Motor neuron (in vitro differentiated cells): ENCODE measurements at regions not wholly inside any gene's neighbourhood (a gene's known extent, or its start where the extent isn't known, plus 50 kb on each side); places are given as distances from the start of the nearest gene placed in this dataset.
A peak's percentile ranks its signal among the peaks of the same experiment; 100 is the strongest.

Source experiments
- ATAC-seq, 8 experiments: fragments of 200-7000 bp; cut with Tn5 transposase; replicated peaks in 6 of 8; 2 replicates each; pipeline ENCODE4 v1.8.0; 2021; ENCODE audit warnings: mild to moderate bottlenecking in 8 of 8, moderate library complexity in 8 of 8
- H3K27ac ChIP-seq, 2 donors: fragments of 250-450 bp; sonication (Bioruptor Pico); 2 replicates each; pipeline ENCODE4 v1.9.0; 2021; ENCODE audit warnings: antibody characterized with exemption in 2 of 2, mild to moderate bottlenecking in 2 of 2, moderate library complexity in 1 of 2
- H3K4me1 ChIP-seq, 2 donors: fragments of 250-450 bp; sonication (Bioruptor Pico); replicated peaks in 1 of 2; 2 replicates each; pipeline ENCODE4 v1.6.1; 2021; ENCODE audit warnings: antibody characterized with exemption in 2 of 2, mild to moderate bottlenecking in 2 of 2, moderate library complexity in 1 of 2
- H3K4me3 ChIP-seq, 5 donors: fragments of 250-450 bp; sonication (Bioruptor Pico); 2 replicates each; pipeline ENCODE4 v1.9.0; 2021; ENCODE audit warnings: antibody characterized with exemption in 5 of 5, mild to moderate bottlenecking in 5 of 5, moderate library complexity in 4 of 5
- WGBS, 10 experiments: fragments of 450-650 bp; shearing (Covaris generic); methylation state at CpG; one replicate each; pipeline ENCODE4 v1.0.0; 2022; 5-methylcytosine and 5-hydroxymethylcytosine counted together
- in situ Hi-C, 9 experiments: fragments of 400-800 bp; cut with MboI; loops; one replicate each; pipeline ENCODE4 v1.15.0; 2021; ENCODE audit warnings: low sequenced_read_pairs in 9 of 9, low pct_unique_long_range_greater_than_20kb in 2 of 9; ENCODE audit not compliant: unreplicated experiment in 9 of 9

DNA sequence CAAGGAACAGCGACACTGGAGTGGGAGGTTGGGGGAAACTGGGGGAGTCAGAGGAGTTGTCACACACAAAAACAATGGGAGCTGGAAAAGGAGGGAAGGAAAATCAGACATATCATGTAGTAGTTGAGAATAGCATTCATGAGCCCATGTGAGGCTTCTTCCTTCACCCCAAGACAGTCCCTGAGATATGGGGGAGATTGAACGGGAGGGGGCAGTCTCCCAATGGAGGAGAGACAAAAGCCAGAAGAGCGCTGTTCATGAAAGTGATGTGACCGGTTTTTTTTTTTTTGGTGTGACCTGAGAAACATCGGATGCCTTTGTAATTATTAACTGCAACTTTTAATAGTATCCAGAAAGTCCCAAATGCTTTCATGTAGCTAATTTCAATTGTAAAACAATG is 631.8 kb upstream of the KLF12 start:
- Histone ChIP-seq H3K27ac (no peak overlapping the region), H3K4me1 (no peaks in the 10 kb centered on the region), H3K4me3 (no peak overlapping the region)
- no peak for ATAC-seq
- in situ Hi-C loops: loop anchor here in 1 of 9 experiments (25.0 kb wide), 1 partner anchor 104 kb away; no protein-coding TSS in a partner anchor
- WGBS, 10 experiments: 20 to 100% (median 72%) methylated on average over 1 to 5 of the region's 5 CpGs; no CpG with 5 or more reads in 1 of the 10 experiments

DNA sequence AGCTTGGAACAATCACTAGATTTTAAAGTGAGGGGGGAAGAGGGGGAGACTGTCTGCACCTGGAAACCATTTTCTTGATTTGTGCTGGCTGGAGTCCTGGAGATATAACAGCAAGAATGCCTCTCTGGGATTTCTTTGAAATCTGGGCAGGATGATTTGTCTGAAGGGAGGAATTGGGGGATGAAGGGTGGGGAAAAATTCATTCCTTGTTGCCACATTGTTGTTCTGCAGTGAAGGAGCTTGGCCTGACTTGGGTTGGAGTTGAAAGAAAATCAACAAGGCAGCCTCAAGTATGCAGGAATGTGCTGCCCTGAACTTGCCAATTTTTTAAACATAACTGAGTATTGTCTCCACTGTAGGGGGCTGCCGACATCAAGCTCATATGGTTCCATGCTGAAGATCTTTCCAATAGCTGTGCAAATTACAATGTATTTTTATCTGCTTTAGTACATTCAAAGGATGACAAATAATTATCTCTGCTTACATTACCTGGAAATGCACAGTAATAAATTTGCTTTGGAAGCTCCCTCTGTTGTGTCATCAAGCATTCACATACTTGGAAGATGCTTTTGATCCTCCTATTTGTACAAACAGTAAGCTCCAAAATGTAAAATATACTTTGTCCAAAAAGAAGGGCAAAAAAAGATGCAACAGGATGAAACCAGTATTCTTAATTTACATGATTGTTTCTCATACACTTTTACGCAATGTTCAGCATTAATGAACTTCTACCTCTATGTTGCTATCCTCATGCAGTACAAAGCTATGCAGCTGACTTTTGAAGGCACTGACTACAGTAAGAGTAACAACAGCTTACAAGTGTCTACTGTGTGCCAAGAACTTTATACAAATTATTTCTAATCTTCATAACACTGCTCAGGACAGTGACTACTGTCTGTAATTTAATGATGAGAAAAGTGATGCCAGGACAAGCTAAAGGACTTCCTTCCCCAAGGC is 627.9 kb upstream of the KLF12 start:
- H3K4me3 ChIP-seq: no peak overlapping the region
- H3K4me1 ChIP-seq: no peaks in the 10 kb centered on the region
- no peak overlapping the region for H3K27ac ChIP-seq
- in situ Hi-C loops: loop anchor here in 1 of 9 experiments (25.0 kb wide), 1 partner anchor 100 kb away; no protein-coding TSS in a partner anchor
- ATAC-seq: peak in 5 of 8 experiments; percentile 25 to 91 (median 88)
- 25 to 100% (median 79%) methylated on average over 1 to 2 of the region's 2 CpGs; no CpG with 5 or more reads in 1 of the 10 experiments for WGBS, 10 experiments

DNA sequence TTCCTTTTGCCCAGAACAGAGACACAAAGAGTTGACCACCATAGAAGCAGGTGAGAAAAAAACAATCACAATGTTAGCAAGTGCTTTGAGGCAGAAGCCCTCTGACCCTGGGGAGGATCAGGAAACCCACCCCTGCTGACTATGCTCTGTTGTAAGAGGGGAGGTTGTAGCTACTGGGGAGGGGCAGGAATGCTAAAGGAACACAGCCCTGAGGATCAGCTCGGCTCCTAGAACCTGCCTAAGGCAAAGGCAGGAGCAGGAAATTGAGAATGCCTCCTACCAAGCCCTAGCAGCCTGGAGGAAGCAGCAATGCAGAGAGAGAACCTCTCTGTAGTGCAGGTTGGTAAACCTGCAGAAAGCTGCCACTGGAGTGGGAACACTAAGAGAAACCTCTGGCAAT is 624.0 kb upstream of the KLF12 start:
- in situ Hi-C loops: loop anchor here in 1 of 9 experiments (25.0 kb wide), 1 partner anchor 96 kb away; no protein-coding TSS in a partner anchor
- WGBS, 10 experiments: 0 to 50% (median 25%) methylated on average over 1 of the region's 1 CpG; no CpG with 5 or more reads in 6 of the 10 experiments
- no peak overlapping the region for H3K4me3 ChIP-seq
- peak in 3 of 8 experiments; percentile 10 to 21 (median 14) for ATAC-seq
- no peak overlapping the region for H3K27ac ChIP-seq
- no peaks in the 10 kb centered on the region for H3K4me1 ChIP-seq

DNA sequence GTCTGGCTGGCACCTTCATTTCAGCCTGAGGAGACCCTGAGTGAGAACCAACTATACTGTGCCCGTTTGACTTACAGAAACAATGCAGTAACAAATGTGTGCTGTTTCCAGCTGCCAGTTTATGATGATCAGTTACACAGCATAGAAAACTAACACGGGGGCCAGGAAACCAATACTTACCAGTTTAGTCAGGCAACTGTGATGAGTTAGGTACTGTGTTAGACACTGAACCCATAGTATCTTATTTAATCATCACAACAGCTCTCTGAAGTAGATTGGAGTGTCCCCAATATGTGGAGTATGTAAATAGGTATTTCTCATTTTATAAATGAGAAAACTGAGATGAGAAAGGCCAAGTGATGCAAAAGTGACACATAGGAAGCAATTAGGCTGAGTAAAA is 620.9 kb upstream of the KLF12 start:
- Histone ChIP-seq H3K4me3 (no peak overlapping the region), H3K4me1 (no peaks in the 10 kb centered on the region), H3K27ac (no peak overlapping the region)
- in situ Hi-C loops: loop anchor here in 1 of 9 experiments (25.0 kb wide), 1 partner anchor 93 kb away; no protein-coding TSS in a partner anchor
- whole genome bisulfite sequencing, 10 experiments: 0 to 93% (median 67%) methylated on average over 1 to 2 of the region's 2 CpGs; no CpG with 5 or more reads in 3 of the 10 experiments
- ATAC-seq: peak in 1 of 8 experiments; percentile 11

DNA sequence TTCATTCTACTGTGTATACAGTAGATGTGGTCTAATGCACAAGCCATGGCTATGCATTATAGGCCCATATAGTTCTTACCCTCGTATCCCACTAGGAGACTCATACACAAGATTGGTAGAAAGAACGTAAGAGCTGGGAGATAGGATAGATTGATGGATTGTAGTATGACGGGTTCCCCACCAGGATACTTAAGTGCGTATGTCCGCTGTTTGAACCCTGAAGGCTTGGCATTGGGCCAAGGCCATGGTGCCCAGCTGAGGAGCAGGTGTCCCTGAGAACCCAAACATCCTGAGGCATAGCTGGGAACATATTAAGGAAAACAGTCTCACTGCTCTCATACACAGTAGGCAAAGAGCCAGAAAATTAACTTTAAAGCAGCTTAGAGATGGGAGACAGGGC is 617.5 kb upstream of the KLF12 start:
- no peak overlapping the region for H3K27ac ChIP-seq
- ATAC-seq: no peak
- in situ Hi-C loops: loop anchor here in 1 of 9 experiments (25.0 kb wide), 1 partner anchor 89 kb away; no protein-coding TSS in a partner anchor
- 75 to 98% (median 94%) methylated on average over 1 to 5 of the region's 5 CpGs; no CpG with 5 or more reads in 2 of the 10 experiments for WGBS, 10 experiments
- H3K4me1 ChIP-seq: no peaks in the 10 kb centered on the region
- no peak overlapping the region for H3K4me3 ChIP-seq

DNA sequence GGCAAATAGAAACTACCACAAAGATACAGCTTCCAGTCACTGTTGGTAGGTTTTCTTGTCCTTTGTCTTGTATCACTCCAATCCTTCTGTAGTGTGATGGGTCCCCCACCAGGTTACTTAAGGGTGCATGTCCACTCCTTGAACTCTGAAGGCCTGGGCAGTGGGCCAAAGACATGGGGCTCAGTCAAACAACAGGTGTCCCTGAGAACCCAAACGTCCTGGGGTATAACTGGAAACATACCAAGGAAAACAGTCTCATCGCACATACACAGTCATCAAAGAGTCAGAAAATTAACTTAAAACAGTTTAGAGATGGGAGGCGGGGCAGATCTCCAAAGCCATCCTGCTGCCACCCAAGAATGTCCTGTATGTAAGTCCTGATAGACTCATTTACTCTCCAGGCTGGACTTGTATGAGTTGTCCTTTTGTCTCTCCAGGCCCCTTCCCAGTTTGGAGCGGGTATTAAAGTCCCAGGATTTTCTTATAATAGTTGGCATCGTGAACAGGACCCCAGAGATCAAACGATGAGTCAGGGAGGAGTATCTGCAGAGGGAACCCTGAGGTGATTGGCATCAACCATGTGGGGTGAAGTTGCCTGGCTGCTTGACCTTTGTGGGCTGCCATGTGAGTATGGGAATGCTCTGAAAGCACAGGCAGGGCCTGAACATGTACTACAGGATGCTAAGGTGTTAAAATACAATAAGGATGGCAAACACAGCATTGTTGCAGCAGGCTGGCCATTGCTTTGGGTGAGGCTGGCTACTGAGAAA is 613.2 kb upstream of the KLF12 start:
- no peak overlapping the region for H3K27ac ChIP-seq
- 20 to 100% (median 71%) methylated on average over 2 to 5 of the region's 6 CpGs; no CpG with 5 or more reads in 2 of the 10 experiments for WGBS, 10 experiments
- ATAC-seq: no peak
- in situ Hi-C loops: no loop called here
- peaks cover 0 to 9% of the 10 kb centered on the region in 2 donors for H3K4me1 ChIP-seq
- no peak overlapping the region for H3K4me3 ChIP-seq

DNA sequence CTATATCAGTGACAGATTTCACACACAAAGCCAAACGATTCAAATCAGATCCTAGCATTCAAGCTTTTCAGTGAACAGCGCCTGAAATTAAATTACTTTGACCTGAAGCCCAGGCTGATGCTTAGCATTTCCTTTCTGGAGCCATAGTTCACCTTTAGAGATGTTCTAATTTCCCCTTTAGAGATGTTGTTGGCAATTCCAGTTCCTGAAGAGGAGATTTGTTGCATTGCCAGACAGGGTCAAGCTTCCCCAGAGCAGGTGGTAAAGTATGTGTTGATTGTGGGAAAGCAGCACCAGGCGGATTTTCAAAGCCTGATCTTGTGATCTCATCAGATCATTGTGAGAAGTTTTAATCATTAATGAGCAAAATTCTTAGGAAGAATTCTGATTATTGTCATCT is 609.8 kb upstream of the KLF12 start:
- WGBS, 10 experiments: 33 to 100% (median 60%) methylated on average over 1 to 3 of the region's 3 CpGs

DNA sequence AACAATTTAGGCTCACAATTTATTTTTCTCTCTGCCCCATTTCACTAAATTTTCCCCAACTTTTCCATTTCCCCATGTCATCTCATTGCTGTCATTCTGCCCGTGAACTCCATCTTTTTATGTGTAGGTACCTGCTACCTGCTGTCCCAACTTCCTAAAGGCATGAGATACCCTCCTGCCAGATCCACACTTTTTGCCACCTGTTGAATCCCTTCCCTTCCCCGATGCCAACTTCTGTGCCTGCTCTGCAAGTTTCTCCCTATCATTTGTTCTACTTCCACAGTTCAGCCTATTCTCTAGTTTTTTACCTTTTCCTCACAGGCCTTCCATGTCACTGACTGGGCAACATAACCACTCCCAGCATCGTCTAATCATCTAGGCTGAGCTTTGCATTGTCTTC is 607.5 kb upstream of the KLF12 start:
- 46 to 100% (median 88%) methylated on average over 1 to 3 of the region's 3 CpGs; no CpG with 5 or more reads in 1 of the 10 experiments for WGBS, 10 experiments
- Histone ChIP-seq H3K4me3 (no peak overlapping the region), H3K27ac (no peak overlapping the region), H3K4me1 (peaks cover 0 to 13% of the 10 kb centered on the region in 2 donors)
- in situ Hi-C loops: no loop called here
- no peak for ATAC-seq

More for the DNA sequence above, 609.8 kb upstream of the KLF12 start:
- in situ Hi-C loops: no loop called here
- Histone ChIP-seq H3K4me1 (peaks cover 0 to 9% of the 10 kb centered on the region in 2 donors), H3K4me3 (no peak overlapping the region), H3K27ac (no peak overlapping the region)
- peak in 5 of 8 experiments; percentile 37 to 85 (median 58) for ATAC-seq

DNA sequence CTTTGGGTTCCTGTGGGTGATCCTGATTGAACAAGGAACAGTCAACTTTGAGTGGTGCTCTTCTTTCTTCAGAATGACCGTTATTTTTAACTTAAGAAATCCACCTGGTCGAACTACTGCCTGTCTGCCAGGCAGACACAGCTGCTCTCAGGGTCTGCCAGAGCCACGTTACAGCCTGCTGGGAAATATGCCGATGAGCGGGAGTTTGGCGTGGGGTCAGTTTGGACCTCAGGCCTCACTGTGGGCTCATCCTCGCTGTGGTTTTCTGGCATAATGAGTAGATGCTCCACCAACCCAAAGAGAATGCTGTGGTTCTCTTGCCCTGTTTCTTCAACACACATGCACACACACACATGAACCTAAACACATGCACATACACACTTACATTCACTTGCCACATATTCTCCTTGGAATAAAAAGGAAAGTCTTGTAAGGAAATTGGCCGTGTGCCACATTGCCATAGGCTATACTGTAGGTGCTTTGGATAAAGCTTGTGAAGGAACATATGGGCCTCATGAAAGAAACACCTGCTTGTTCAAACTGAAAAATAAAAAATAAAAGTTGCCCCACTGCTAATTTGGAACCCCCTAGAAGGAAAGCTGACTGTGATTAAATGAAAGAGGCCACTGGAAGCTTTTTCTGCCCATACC is 598.7 kb upstream of the KLF12 start:
- in situ Hi-C loops: no loop called here
- H3K4me1 ChIP-seq: peaks cover 3 to 11% of the 10 kb centered on the region in 2 donors
- H3K27ac ChIP-seq: no peak overlapping the region
- no peak for ATAC-seq
- no peak overlapping the region for H3K4me3 ChIP-seq
- 0 to 100% (median 86%) methylated on average over 1 to 4 of the region's 8 CpGs; no CpG with 5 or more reads in 1 of the 10 experiments for WGBS, 10 experiments

DNA sequence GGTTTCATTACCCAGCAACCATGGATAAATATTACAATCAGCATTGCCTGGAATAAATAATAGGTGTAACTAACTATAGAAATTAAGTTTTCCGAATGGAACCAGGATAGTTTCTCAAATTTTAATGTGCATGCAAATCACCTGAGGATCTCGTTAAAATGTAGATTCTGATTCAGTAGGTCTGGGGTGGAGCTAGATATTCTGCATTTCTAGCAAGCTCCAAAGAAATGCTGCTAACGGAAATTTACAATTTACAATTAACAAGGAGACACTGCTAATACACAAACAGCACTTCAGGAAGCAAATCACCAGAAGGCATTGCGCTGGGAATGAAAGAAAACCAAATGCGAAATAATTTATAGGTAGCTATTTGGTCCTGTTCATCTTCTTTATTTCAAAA is 597.5 kb upstream of the KLF12 start:
- WGBS, 10 experiments: 18 to 100% (median 70%) methylated on average over 2 to 5 of the region's 5 CpGs

DNA sequence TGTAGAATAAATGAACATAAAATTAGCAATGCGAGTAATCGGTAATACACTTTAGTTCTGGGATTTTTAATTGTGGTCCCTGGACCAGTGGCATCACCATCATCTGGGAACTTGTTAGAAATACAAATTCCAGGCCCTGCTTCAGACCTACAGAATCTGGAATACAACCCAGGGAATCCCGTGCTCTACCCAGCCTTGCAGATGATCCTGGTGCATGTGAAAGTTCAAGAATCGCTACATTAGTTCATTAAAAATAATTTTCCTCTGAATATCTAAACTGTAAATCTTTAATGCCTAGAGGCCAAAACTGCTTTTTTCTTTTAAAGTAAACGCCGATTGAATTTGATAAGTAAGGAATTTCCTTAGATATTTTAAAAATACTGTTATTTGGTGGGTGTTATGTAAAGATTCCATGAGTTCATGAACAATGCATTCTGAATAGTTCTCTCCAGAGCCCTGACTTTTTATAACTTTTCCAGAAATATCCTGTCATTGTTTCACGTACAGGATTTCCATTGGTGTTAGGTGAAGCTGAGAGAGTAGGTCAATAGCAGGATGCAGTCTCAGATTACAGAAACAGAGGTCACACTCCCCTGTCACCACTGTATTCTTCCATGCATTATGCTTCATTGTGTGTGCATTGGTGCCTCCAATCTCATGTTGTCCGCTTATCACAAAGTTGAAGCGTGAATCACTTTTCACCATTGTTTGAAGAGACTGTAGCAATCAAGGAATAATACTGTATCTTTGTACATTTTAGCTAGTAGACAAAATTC is 596.5 kb upstream of the KLF12 start:
- H3K4me1 ChIP-seq: peaks cover 3 to 11% of the 10 kb centered on the region in 2 donors
- 69 to 99% (median 87%) methylated on average over 2 to 9 of the region's 9 CpGs for WGBS, 10 experiments
- in situ Hi-C loops: no loop called here
- ATAC-seq: peak in 3 of 8 experiments; percentile 10 to 32 (median 27)
- H3K4me3 ChIP-seq: no peak overlapping the region
- H3K27ac ChIP-seq: no peak overlapping the region

More for the DNA sequence above, 597.5 kb upstream of the KLF12 start:
- Histone ChIP-seq H3K4me1 (peaks cover 3 to 11% of the 10 kb centered on the region in 2 donors), H3K4me3 (no peak overlapping the region), H3K27ac (no peak overlapping the region)
- in situ Hi-C loops: no loop called here
- ATAC-seq: peak in 3 of 8 experiments; percentile 46 to 66 (median 56)

DNA sequence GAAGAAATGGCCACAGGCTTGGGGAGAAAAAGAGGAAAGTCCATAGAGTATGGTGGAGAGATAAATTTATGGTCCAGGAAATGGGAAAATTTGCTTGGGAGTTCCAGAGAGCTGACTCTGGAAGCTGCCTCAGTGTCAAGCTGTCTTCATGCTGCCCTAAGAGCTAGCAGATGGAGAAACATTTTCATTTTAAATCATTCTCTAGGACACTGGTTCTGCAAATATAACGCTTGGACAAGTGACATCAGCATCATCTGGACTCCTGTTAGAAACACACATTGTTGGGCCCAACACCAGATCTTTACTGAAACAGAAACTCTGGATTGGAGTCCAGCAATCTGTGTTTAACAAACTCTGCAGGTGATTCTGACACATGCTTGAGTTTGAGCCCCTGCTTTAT is 592.0 kb upstream of the KLF12 start:
- 22 to 100% (median 60%) methylated on average over 1 of the region's 1 CpG; no CpG with 5 or more reads in 5 of the 10 experiments for WGBS, 10 experiments
- ATAC-seq: no peak
- Histone ChIP-seq H3K4me3 (no peak overlapping the region), H3K27ac (no peak overlapping the region), H3K4me1 (peaks cover 0 to 3% of the 10 kb centered on the region in 2 donors)
- in situ Hi-C loops: no loop called here
